ENCODE measurements at regions not wholly inside any gene's neighbourhood (a gene's known extent, or its start where the extent isn't known, plus 50 kb on each side); places are given as distances from the start of the nearest gene placed in this dataset.

GRCh38 chr14:52202151-52202550 lies 65.3 kb upstream of the PTGDR start:
- TF ChIP-seq NFIC (IDR thresholded peaks at IDR 0.05): no peak
- no peak for TF ChIP-seq USF1 (IDR thresholded peaks at IDR 0.05)
- TF ChIP-seq REST (IDR thresholded peaks at IDR 0.05; ENCODE audit: low read depth): no peak
- TF ChIP-seq TAF1 (IDR thresholded peaks at IDR 0.05; ENCODE audit: low read depth): no peak

Data from Ishikawa (cell line).